ENCODE measurements at regions not wholly inside any gene's neighbourhood (a gene's known extent, or its start where the extent isn't known, plus 50 kb on each side); places are given as distances from the start of the nearest gene placed in this dataset.

DNA sequence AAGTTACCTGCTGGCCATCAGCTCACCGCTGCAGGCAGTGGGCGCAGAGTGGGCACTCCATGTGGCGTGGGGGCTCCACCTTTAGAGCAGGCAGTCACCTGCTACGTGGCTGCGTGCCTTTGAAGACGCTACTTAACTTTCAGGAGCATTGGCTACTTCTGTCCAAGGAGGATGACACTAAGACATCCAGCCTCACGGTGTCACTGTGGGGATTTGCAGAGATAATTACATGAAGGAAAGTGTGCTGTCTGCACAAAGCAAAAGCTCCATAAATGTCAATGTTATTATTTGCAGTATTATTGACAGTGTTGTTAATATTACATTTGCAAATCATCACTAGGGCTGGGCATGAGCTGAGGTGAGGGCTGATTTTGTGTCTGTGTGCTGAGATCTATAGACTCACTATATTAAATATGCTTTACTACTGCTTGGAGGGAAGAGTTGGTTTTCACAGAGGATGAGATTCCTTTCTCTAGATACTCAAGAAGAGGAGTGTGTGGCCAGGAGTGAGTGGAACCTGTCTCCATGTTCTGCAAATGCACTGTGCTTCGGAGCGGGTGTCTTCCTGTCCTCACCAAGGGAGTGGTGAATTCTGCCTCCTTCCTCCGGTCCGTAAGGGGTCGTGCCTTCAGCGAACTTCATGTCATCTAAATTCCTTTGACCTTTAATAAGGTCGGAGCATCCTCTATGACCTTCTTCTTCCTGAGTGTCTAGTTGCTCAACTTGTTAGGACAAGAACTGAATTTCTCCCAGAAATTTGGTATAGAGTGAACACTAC is 165.8 kb upstream of the SYNDIG1 start:
- Mint-ChIP-seq H3K4me1 (ENCODE audit: low read depth) (no peaks in the 10 kb centered on the region), H3K9me3 (no peaks in the 10 kb centered on the region), H3K4me3 (no peak overlapping the region), H3K36me3 (ENCODE audit: low read depth) (no peaks in the 10 kb centered on the region), H3K27ac (no peak overlapping the region), H3K27me3 (no peaks in the 10 kb centered on the region)
- intact Hi-C loops (cut with micrococcal nuclease): no loop called here

DNA sequence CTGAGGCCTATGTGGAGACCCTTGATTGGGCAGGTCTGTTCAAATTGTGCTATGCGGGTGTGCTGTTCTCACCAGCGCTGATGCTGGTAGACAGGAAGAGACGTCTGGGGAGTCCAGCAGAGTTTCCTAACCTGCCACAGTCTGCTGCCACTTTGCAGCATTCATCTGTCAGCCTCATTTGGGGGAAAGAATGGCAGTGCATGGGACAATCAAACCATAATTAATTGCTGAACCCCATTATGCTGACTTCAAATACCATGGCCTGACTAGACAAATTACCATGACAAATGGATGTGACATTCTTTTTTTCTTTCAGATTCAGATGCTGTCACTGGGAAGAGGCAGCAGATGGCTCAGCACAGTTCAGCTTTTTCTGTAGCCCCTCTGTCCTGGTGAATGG is 171.4 kb upstream of the SYNDIG1 start:
- Mint-ChIP-seq H3K9me3 (no peaks in the 10 kb centered on the region), H3K4me3 (no peak overlapping the region), H3K4me1 (ENCODE audit: low read depth) (no peaks in the 10 kb centered on the region), H3K27me3 (no peaks in the 10 kb centered on the region), H3K36me3 (ENCODE audit: low read depth) (no peaks in the 10 kb centered on the region), H3K27ac (no peak overlapping the region)
- intact Hi-C loops (cut with micrococcal nuclease): no loop called here

DNA sequence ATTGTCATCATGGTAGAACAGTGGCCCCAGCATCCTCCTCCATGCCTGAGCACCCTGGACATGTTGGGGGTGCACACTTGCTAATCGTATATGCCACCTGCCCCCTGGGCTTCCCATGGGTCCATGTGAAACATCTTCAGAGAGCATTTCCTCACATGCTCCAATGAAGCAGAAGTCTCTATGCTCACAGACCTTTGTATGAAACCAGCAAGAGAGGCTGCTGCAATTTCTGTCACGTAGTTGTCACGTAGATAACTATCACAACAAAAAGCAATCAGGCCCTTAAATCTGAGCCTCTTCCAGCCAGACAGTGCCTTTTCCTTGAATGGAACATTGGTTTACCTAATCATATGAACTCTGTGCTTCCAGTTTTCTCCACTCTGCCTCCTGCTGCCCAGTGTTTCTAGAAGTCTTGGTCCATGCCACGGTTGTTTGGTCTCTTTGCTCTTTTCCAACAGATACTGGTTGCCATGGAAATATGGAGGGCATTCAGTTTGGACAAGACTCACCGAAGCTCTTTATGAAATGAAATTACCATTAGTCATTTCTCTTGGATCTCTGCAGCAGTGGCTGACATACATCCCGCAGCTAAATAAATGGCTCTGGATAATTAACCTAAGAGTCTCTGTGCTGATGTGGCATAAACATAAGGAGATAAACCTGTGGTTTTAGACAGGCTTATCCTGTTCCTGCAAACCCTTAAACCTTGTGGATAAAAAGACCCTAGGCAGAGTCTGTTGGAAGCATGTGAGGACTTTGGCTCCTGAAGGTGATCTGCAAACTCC is 172.8 kb upstream of the SYNDIG1 start:
- Mint-ChIP-seq H3K27ac (no peak overlapping the region), H3K4me1 (ENCODE audit: low read depth) (no peaks in the 10 kb centered on the region), H3K9me3 (no peaks in the 10 kb centered on the region), H3K27me3 (no peaks in the 10 kb centered on the region), H3K36me3 (ENCODE audit: low read depth) (no peaks in the 10 kb centered on the region), H3K4me3 (no peak overlapping the region)
- intact Hi-C loops (cut with micrococcal nuclease): no loop called here

DNA sequence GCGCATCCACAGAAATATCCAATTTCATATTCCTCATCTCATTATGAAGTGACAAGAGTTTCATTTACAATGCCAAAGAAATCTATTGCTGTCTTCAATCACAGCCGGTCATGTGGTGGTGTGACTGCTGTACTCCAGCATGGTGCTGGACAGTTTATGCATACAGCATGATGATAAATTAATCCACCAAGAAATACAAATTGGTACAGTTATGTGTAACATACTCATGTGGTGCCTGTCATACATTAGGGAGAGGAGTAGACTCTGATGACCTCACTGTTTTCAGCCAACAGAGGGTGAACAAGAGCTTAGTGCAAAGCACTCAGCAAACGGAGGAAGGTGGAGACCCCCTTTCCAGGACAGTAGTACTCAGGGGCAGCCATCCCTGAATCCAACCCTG is 178.4 kb upstream of the SYNDIG1 start:
- Mint-ChIP-seq H3K4me1 (ENCODE audit: low read depth) (peaks cover 20% of the 10 kb centered on the region), H3K4me3 (no peak overlapping the region), H3K9me3 (peaks cover 5% of the 10 kb centered on the region), H3K36me3 (ENCODE audit: low read depth) (no peaks in the 10 kb centered on the region), H3K27ac (no peak overlapping the region), H3K27me3 (no peaks in the 10 kb centered on the region)
- intact Hi-C loops (cut with micrococcal nuclease): no loop called here

DNA sequence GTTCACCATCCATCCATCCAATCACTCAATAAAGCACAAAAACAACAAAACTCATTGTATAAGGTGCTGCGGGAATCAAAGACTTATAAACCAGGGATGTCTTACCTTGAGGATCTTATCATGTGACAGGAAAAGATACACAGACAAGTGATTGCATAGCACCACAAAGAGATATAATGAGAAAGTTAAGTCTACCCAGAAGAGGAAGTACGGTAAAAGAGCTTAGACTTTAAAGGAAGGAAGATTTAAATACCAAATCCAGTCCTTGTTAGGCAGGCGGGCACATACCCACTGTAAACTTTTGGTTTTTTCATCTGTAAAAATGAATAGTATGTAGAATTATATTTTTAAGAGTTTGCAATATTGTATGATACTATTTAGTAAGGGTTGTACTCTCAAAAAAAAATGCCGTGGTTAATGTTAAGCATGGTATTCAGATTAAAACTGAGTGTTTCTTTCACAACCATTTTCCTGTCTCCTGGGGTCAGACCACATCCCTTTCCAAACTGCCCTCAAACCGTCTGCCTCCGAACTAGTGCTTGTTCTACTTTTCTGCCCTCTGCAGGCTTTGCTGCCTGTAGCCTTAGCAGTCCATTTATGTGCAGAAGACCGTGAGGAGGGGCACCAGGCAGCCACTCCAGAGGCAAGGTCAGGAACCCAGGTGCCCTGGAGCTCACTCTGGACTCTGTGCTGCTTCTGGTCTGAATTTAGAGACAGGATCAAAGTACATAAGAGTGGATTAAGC is 179.5 kb upstream of the SYNDIG1 start:
- Mint-ChIP-seq H3K36me3 (ENCODE audit: low read depth) (no peaks in the 10 kb centered on the region), H3K27me3 (no peaks in the 10 kb centered on the region), H3K9me3 (peaks cover 5% of the 10 kb centered on the region), H3K4me3 (no peak overlapping the region), H3K27ac (no peak overlapping the region), H3K4me1 (ENCODE audit: low read depth) (peaks cover 20% of the 10 kb centered on the region)
- intact Hi-C loops (cut with micrococcal nuclease): no loop called here

DNA sequence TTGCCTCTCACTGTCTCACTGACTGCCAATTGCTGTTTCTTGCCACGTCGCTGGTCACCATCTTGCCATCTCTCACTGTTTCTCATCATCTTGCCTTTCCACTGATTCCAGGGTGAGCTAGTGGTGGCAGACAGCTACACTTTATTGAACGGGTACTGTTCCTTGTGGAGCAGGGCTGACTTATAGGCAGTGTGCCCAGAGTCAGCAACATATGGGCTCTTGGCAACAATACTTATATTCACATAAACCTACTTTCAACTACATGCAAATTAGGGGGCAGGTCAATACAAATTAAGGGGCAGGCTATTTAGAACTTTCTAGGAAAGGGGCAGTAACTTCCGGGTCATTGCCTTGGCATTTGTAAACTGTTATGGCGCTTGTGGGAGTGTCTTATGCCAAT is 186.2 kb upstream of the SYNDIG1 start:
- H3K36me3 Mint-ChIP-seq (ENCODE audit: low read depth): no peaks in the 10 kb centered on the region
- intact Hi-C loops (cut with micrococcal nuclease): no loop called here
- no peaks in the 10 kb centered on the region for H3K27me3 Mint-ChIP-seq
- H3K4me3 Mint-ChIP-seq: no peak overlapping the region
- no peak overlapping the region for H3K27ac Mint-ChIP-seq
- peaks cover 14% of the 10 kb centered on the region for H3K9me3 Mint-ChIP-seq
- H3K4me1 Mint-ChIP-seq (ENCODE audit: low read depth): no peaks in the 10 kb centered on the region

DNA sequence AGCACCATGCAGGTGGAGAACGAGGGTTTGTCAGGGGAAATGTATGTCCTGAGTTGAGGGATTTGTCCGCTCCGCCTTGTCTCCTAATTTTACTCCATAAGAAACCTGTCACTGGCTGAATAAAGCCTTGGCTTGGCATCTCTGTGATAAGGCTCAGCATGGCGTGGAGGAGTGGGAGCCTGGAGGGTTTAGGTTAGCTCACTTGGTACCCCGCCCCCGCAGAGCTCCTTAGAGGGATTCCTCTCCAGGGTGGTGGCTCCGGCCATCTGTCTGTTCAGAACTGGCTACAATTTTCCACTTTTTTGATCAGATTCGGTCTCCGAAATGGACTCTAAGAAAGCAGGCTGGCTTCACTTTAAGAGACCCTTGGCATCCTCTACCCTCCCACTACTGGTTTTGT is 192.2 kb upstream of the SYNDIG1 start:
- H3K27me3 Mint-ChIP-seq: no peaks in the 10 kb centered on the region
- H3K27ac Mint-ChIP-seq: no peak overlapping the region
- H3K4me3 Mint-ChIP-seq: no peak overlapping the region
- no peaks in the 10 kb centered on the region for H3K36me3 Mint-ChIP-seq (ENCODE audit: low read depth)
- peaks cover 5% of the 10 kb centered on the region for H3K4me1 Mint-ChIP-seq (ENCODE audit: low read depth)
- peaks cover 17% of the 10 kb centered on the region for H3K9me3 Mint-ChIP-seq
- intact Hi-C loops (cut with micrococcal nuclease): no loop called here

DNA sequence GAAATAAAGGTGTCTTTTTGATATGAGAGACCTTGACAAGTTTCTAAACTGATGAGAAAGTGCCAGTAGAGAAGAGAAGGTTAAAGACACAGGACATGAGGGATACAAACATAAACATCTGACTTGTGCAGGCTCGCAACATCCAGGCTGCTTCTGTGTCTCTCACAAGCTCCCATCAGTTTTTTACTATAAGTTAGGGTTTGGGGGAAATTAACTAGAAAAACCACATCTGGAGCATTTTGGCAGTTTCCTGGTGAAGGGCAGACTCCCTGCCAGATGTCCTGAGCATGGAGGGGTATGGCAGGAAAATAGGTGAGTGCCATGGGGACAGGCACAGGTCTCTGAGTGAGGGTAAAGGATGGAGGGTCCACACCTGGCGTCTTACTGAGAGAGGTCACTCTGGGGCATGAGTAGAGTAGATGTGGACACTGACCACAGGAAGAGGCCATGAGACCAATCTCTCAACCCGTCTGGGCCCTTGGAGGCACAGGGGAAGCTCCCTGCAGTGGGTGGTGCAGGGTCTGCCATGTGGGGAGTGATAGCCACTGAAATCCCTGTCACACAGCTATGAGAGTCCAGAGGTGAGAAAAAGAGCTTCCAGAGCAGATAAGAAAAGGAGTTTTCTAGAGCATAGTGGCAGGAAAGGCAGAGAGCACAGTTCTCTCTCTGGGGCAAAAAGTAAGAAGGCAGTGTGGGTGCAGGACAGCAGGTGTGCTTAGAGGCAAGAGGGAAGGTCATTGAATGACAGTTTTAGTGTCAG is 193.3 kb upstream of the SYNDIG1 start:
- no peak overlapping the region for H3K4me3 Mint-ChIP-seq
- H3K4me1 Mint-ChIP-seq (ENCODE audit: low read depth): peaks cover 5% of the 10 kb centered on the region
- H3K27ac Mint-ChIP-seq: no peak overlapping the region
- H3K27me3 Mint-ChIP-seq: no peaks in the 10 kb centered on the region
- intact Hi-C loops (cut with micrococcal nuclease): no loop called here
- H3K36me3 Mint-ChIP-seq (ENCODE audit: low read depth): no peaks in the 10 kb centered on the region
- H3K9me3 Mint-ChIP-seq: peaks cover 17% of the 10 kb centered on the region

DNA sequence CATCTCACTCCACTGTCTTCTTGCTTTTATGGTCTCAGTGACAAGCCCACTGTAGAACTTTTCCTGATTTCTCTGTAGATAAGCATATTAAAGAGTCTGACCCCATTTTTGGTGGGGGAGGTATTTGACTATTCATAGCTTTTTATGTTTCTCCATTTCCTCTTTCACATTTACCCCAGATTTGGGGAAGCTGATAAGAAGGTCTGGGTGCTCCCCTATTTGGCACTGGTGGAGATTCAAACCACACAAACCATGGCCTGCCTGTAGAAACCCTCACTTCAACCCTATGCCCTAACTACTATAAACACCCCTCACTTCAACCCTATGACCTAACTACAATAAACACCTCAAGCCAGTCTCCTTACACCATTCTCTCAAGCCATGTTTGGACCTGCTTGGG is 196.2 kb upstream of the SYNDIG1 start:
- Mint-ChIP-seq H3K27me3 (no peaks in the 10 kb centered on the region), H3K27ac (no peak overlapping the region)
- intact Hi-C loops (cut with micrococcal nuclease): no loop called here

DNA sequence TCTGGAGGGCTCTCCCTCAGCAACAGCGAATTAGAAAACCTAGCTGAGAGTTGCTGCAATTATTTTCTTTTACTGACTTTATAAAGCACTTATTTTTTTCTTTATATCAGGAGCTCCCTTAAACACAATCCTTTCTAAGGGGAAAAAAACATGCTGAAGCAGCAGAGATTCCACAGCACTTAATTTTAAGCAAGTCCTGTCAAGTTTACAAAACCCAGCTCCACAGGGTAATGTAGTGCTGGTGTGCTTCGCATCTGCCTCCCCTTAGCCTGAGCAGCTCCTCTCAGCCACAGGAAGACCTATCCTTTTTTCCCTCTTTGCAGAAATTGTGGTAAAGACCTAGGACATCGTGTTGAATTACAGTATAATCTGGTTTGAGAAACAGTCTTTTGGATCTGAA is 208.1 kb upstream of the SYNDIG1 start:
- intact Hi-C loops (cut with micrococcal nuclease): no loop called here
- H3K4me3 Mint-ChIP-seq: no peak overlapping the region
- peaks cover 2% of the 10 kb centered on the region for H3K27me3 Mint-ChIP-seq

More for the DNA sequence above, 196.2 kb upstream of the SYNDIG1 start:
- Mint-ChIP-seq H3K4me1 (ENCODE audit: low read depth) (peaks cover 5% of the 10 kb centered on the region), H3K36me3 (ENCODE audit: low read depth) (no peaks in the 10 kb centered on the region), H3K9me3 (peaks cover 19% of the 10 kb centered on the region), H3K4me3 (no peak overlapping the region)

DNA sequence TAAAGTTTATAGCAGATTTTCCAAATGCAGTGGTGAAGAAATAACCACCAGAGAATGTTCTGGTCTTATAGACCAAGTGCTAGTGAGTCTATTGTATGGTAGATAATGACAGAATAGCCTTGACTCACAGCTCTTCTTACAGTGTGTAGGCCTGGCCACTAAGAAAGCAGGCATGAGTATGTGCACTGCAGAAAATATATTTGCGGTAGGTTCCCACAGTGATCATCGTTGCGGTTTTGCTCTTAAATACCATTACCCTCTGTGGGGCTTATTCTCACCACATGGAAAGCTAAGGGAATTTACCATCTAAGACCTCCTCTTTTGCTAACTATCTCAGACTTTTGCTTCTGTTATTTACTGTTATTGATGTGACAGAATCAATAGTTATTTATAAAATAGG is 212.3 kb upstream of the SYNDIG1 start:
- Mint-ChIP-seq H3K4me1 (ENCODE audit: low read depth) (no peaks in the 10 kb centered on the region), H3K27ac (no peak overlapping the region), H3K9me3 (no peaks in the 10 kb centered on the region), H3K4me3 (no peak overlapping the region), H3K27me3 (peaks cover 2% of the 10 kb centered on the region), H3K36me3 (ENCODE audit: low read depth) (no peaks in the 10 kb centered on the region)
- intact Hi-C loops (cut with micrococcal nuclease): no loop called here

More for the DNA sequence above, 208.1 kb upstream of the SYNDIG1 start:
- Mint-ChIP-seq H3K27ac (no peak overlapping the region), H3K36me3 (ENCODE audit: low read depth) (no peaks in the 10 kb centered on the region), H3K9me3 (no peaks in the 10 kb centered on the region), H3K4me1 (ENCODE audit: low read depth) (no peaks in the 10 kb centered on the region)

DNA sequence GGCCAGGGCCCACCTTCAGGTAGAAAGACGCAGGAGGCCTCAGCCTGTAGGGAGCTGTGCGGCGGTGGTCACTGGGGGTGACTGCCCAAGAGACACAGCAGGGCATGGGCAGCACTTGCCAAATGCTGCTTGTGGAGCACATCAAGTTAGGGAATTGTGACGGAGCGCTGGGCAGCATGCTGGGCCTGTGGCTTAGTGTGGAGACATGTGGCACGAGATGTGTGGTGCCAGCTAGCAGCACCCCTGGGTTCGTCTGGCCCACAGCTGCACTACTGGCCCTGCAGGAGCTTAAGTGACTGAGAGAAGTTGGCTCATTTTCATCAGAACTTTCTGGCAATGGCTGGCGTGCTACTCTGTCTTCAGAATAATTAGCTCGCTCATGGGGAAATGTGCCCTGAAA is 213.1 kb upstream of the SYNDIG1 start:
- Mint-ChIP-seq H3K36me3 (ENCODE audit: low read depth) (no peaks in the 10 kb centered on the region), H3K27me3 (peaks cover 2% of the 10 kb centered on the region), H3K4me3 (no peak overlapping the region), H3K4me1 (ENCODE audit: low read depth) (no peaks in the 10 kb centered on the region), H3K9me3 (no peaks in the 10 kb centered on the region), H3K27ac (no peak overlapping the region)
- intact Hi-C loops (cut with micrococcal nuclease): no loop called here

DNA sequence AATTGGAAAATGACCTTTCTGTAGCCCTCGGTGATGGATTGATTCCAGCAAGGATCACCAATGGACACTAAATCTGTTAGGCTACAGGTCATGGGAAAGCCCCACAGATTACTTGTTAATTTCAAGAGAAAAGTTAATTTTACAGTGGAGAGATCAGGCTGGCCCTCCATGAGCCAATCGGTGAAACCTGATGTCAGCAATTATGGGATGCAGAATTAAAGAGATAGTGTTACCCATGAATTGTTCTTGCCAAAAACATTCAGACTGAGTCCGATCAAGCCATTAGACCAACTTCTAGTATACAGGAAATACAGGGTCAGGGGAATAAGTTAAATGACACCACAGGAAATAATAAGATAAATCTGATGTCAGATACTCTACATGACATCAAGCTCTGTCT is 214.9 kb upstream of the SYNDIG1 start:
- H3K9me3 Mint-ChIP-seq: peaks cover 4% of the 10 kb centered on the region
- H3K27me3 Mint-ChIP-seq: no peaks in the 10 kb centered on the region
- H3K27ac Mint-ChIP-seq: no peak overlapping the region
- no peak overlapping the region for H3K4me3 Mint-ChIP-seq
- no peaks in the 10 kb centered on the region for H3K36me3 Mint-ChIP-seq (ENCODE audit: low read depth)
- intact Hi-C loops (cut with micrococcal nuclease): no loop called here
- H3K4me1 Mint-ChIP-seq (ENCODE audit: low read depth): no peaks in the 10 kb centered on the region
